ENCODE measurements at regions not wholly inside any gene's neighbourhood (a gene's known extent, or its start where the extent isn't known, plus 50 kb on each side); places are given as distances from the start of the nearest gene placed in this dataset.

- H3K4me3 ChIP-seq (ENCODE audit: low read depth, low read length): no peak overlapping the region
- no peak for TF ChIP-seq CTCF (IDR thresholded peaks at IDR 0.05; ENCODE audit: insufficient read depth, low read depth, low read length)
- DNase-seq (ENCODE audit: low read depth): no peak
Measured at GRCh38 chr12:24079083-24079482, 129.6 kb upstream of the SOX5 start.

GRCh38 chr12:24078318-24078765, 128.9 kb upstream of the SOX5 start:
- TF ChIP-seq CTCF (IDR thresholded peaks at IDR 0.05; ENCODE audit: insufficient read depth, low read depth, low read length): no peak
- H3K4me3 ChIP-seq (ENCODE audit: low read depth, low read length): no peak overlapping the region
- no peak for DNase-seq (ENCODE audit: low read depth)

GRCh38 chr12:24077161-24077560, 127.7 kb upstream of the SOX5 start:
- DNase-seq (ENCODE audit: low read depth): no peak
- no peak for TF ChIP-seq CTCF (IDR thresholded peaks at IDR 0.05; ENCODE audit: insufficient read depth, low read depth, low read length)
- no peak overlapping the region for H3K4me3 ChIP-seq (ENCODE audit: low read depth, low read length)

- DNase-seq (ENCODE audit: low read depth): no peak
- no peak overlapping the region for H3K4me3 ChIP-seq (ENCODE audit: low read depth, low read length)
- no peak for TF ChIP-seq CTCF (IDR thresholded peaks at IDR 0.05; ENCODE audit: insufficient read depth, low read depth, low read length)
Measured at GRCh38 chr12:24075650-24076049, 126.2 kb upstream of the SOX5 start.

- H3K4me3 ChIP-seq (ENCODE audit: low read depth, low read length): no peak overlapping the region
- no peak for TF ChIP-seq CTCF (IDR thresholded peaks at IDR 0.05; ENCODE audit: insufficient read depth, low read depth, low read length)
- DNase-seq (ENCODE audit: low read depth): no peak
Measured at GRCh38 chr12:24073170-24073810, 123.8 kb upstream of the SOX5 start.

- no peak overlapping the region for H3K4me3 ChIP-seq (ENCODE audit: low read depth, low read length)
- DNase-seq (ENCODE audit: low read depth): no peak
- TF ChIP-seq CTCF (IDR thresholded peaks at IDR 0.05; ENCODE audit: insufficient read depth, low read depth, low read length): no peak
Measured at GRCh38 chr12:24072302-24072701, 122.8 kb upstream of the SOX5 start.

GRCh38 chr12:24071842-24072241, 122.4 kb upstream of the SOX5 start:
- H3K4me3 ChIP-seq (ENCODE audit: low read depth, low read length): no peak overlapping the region
- DNase-seq (ENCODE audit: low read depth): no peak
- no peak for TF ChIP-seq CTCF (IDR thresholded peaks at IDR 0.05; ENCODE audit: insufficient read depth, low read depth, low read length)

All from fibroblast of villous mesenchyme (primary cell).